ENCODE measurements at regions not wholly inside any gene's neighbourhood (a gene's known extent, or its start where the extent isn't known, plus 50 kb on each side); places are given as distances from the start of the nearest gene placed in this dataset.

DNA sequence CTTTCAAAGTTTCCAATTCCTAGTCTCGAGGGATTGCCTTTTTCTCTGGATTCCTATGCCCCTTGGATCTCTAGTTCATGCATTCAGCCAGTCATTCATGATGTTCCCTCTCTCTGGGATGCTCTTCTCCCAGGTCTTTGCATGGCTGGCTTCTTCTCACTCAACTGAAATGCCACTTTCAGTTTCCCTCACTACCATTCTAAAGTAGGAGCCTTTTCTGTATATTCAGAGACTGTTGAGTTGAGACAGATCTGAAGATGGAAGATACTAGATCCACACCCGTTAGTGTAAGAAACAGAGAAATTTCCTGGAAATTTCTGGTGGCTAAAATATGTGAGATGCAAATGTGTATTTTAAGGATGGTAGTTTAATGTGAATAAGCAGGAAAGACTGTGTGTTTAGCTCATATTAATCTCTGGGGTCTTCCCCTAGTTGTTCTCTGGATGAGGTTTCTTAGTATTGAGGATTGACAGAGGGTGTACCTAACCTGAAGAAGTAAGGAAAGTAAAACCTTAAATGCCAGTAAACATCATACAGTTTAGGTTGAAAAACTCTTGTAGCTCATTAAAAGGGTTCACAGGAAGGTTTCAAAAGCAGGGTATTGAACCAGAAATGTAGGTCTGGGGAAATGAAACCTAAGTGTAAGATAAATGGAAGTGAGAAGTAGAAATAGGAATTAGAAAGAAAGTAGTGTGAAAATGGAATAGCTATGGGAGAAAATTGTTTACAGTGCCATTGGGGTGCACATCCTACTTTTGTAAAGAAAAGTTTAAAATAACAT lies 331.3 kb downstream of the NDFIP2 start:
- no peak for DNase-seq (ENCODE audit: low read depth in 2 of 2)

DNA sequence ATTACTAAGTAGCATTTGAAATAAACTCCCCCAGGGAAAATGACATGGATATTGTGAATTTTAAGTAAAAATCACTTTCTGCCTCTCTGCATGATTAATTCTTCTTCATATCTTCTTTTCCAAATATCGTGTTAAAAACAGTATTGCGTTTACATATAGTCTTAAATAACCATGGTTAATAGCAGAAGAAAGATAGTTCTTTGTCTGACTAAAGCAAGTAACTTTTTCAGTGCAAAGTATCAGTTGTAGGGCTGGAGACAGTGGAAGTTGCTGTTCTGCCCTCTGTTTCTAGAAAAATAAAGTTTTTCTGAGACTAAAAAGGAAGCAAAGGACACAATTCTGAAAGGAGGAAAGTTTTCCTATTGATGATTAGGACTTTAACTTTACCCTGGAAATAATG lies 330.2 kb downstream of the NDFIP2 start:
- no peak for DNase-seq (ENCODE audit: low read depth in 2 of 2)

DNA sequence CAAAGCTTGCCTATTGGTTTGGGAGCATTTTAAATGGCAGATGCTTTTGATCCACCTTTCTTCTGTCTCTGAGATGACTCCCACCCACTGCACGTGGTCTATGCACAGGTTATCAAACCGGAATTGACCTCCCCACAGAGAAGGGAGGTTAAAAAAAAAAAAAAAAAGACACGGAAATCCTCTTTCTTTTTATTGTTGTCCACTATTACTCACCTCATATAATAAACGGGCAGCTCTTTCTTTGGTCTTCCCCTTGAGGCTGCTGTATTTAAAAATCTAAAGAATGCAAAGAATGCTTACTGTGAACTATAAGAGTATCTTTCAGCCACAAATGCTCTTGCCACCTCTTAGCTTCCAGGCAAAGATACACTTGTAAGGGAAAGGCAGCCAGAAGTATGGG lies 329.7 kb downstream of the NDFIP2 start:
- DNase-seq (ENCODE audit: low read depth in 2 of 2): no peak

DNA sequence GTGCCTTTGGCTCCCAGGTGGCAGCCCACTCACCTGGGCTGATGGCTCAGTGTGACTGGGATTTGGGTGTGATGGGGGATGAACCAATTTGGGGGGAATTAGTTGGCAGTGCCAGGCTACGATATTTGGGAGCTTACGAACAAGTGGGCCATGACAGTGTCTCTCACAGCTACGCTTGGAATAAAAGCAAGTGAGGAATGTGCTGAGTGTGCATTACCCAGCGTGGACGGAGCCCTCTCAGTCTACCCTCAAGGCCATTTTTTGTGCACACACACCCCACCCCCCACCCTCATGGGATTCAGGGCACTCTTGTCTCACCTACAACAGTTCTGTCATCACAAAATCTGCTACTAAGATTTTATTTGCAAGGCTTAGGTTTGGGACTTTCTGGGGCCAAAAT lies 329.1 kb downstream of the NDFIP2 start:
- no peak for DNase-seq (ENCODE audit: low read depth in 2 of 2)

DNA sequence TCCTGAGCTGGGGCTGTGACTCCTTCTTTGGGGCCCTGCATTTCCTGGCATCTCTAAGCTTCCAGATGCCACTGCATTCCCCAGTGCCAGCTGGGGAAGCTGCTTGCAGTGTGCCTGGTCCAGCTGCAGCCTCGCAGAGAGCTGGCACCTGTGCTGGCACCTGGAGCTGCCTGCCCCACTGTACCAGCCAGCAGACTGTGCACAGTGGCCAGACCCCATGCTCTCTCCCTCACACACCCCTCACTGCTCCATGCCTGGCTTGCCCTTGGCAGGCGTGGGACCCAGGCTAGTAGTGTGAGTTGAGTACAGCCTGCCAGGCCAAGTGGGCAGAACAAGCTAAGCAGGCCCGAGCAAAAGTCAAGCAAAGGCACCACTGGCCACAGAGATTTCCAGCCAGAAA lies 327.5 kb downstream of the NDFIP2 start:
- no peak for DNase-seq (ENCODE audit: low read depth in 2 of 2)

- no peak for DNase-seq (ENCODE audit: low read depth in 2 of 2)
These were observed 326.6 kb downstream of the NDFIP2 start for GRCh38 chr13:79807554-79807953.

DNA sequence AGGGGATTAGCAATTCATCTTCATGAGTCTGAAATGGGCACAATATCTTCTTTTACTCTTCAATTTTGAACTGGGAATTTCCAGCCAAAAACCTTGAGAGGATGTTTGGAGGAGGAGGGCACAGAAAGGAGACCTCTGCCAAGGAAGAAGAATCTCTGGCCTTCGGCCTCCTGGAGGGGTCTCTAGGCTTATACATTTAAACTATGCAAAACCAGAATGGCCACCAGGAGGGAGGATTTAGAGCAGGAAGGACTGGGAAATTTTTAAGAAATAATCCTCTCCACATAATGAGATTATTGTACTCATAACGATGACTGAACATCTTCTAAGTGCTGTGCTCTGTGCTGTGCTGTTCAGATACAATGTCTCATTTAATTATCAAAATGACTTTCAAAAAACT lies 325.9 kb downstream of the NDFIP2 start:
- DNase-seq (ENCODE audit: low read depth in 2 of 2): no peak

DNA sequence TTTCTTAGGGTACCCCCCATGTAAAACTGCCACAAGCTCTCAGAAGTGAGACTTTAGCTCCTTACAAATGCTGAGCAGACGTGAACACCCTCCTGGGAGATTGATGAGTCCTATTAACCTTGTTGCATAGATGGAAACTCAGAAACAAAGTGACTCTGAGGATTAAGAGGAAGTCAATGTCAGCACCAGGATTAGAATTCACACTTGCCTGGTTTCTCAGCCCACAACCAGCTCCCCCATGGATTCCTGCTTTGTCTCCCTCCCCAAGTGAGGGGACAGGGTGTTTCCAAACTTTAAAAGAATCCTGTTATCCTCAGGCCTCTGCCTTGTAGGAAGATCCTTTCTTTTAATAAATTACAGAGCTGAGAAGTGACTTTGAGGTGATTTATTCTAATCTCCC lies 324.4 kb downstream of the NDFIP2 start:
- no peak for DNase-seq (ENCODE audit: low read depth in 2 of 2)

- no peak for DNase-seq (ENCODE audit: low read depth in 2 of 2)
These were observed 323.0 kb downstream of the NDFIP2 start for GRCh38 chr13:79803989-79804388.

- no peak for DNase-seq (ENCODE audit: low read depth in 2 of 2)
These were observed 322.3 kb downstream of the NDFIP2 start for GRCh38 chr13:79803296-79803695.

GRCh38 chr13:79802389-79803085 lies 321.6 kb downstream of the NDFIP2 start:
- DNase-seq (ENCODE audit: low read depth in 2 of 2): no peak

DNA sequence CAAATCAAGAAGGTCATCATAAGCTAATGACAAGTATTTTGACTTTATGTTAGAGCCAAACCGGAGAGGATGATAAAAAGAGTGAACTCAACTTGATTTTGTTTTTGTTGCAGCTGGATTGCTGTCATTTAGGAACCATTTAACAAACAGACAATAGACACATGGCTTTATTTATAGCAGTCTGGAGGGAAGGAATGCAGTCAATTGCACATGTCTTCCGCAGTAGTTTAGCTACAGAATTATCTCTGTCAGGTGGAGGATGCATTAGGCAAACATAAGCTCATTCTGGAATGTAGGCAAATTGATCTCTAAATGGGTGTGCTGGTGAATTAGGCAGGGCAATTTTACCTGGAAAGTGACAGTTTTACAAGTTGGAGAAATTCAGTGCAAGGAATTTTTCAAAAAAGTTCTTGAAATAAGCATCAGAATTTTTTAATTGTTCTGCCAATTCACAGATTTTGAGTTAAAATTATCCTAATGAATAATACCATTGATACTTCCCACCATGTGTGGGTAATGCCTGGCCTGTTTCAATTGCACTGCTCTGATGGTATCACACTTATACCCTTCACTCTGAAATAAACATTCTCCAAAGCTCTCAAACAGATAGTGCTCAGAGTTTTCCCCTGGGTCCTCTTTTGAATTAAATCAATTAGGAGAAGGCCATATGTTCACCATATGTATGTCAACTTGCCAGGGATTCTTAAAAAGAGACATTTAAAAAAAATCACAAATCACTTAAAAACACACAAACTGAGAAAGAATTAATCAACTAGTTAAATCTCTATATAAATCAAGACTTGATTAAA lies 318.3 kb downstream of the NDFIP2 start:
- DNase-seq (ENCODE audit: low read depth in 2 of 2): no peak

DNA sequence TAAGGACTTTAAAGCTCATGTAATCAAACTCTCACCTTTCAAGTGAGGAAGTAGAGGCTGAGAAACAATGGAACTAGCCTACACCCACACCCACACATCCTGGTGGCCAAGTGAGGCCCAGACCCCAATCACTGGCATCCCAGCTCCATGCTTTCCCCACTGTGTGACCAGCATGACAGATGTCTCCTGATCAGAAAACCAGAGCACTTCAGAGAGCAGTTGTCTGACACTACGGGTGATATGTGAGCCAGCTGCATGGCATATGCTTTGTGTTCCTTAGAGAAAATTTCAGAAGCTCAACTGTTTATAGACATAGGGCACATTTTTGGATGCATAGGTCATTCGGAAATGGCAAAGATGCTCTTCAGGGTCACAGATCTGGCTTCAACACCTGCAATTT lies 315.2 kb downstream of the NDFIP2 start:
- no peak for DNase-seq (ENCODE audit: low read depth in 2 of 2)

DNA sequence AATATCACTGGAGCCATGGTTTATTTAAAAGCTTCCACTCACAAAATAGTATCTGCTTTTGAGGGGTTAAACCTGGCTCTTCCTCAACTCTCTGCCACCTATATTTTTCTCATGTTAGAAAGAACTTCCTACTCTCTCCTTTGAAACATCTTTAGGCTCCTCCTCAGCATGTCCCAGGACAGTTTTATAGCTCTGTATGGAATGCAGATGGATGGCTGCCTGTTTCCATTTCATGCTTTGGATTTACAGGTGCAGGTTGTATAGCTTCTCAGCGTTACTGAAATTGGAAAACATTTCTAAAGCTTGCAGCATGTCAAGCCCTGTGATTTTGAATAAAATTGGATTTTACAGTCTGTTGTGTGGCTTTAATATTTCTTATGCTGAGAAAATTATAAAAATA lies 314.0 kb downstream of the NDFIP2 start:
- no peak for DNase-seq (ENCODE audit: low read depth in 2 of 2)

DNA sequence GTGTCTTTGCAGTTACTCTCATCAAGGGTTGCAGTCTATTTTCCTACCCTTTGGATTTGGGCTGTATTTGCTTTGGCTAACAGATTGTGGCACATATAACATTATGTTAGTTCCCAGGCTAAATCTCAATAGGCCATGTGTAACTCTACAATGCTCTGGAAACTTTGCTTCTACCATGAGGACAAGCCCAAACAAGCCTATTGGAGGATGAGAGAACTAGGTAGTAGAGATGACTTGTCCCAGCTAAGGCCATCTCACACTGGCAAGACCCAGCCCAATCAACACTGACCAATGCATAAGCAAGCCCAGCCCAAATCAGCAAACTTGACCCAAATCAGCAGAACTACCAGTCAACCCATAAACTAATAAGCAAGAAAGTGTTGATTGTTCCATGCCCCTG lies 311.8 kb downstream of the NDFIP2 start:
- no peak for DNase-seq (ENCODE audit: low read depth in 2 of 2)

DNA sequence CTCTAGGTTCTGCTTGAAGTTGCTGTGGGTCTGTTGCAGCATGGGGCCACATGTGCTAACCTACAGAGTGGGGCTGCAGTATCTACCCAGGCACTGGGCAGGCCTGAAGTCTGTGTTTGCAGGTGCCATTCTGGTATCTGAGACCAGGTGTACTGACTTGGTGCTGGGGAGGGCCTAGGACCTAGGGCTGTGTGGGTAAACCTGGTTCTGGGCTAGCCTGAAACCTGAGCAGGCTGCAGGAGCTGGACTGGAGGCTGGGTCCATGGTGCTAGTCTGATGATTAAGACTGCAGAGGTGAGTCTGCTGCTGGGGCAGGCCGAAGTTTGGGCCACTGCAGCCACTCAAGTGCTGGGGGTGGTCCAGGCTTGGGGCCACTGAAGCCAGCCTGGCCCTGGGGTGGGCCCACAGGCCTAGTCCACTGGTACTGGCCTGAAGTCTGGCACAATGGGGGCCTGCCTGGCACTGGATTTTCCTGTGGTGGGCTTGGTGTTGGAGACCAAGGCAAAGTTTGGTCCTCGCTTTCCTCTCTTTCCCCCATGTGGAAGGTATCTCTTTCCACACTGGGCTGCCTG lies 310.6 kb downstream of the NDFIP2 start:
- no peak for DNase-seq (ENCODE audit: low read depth in 2 of 2)

DNA sequence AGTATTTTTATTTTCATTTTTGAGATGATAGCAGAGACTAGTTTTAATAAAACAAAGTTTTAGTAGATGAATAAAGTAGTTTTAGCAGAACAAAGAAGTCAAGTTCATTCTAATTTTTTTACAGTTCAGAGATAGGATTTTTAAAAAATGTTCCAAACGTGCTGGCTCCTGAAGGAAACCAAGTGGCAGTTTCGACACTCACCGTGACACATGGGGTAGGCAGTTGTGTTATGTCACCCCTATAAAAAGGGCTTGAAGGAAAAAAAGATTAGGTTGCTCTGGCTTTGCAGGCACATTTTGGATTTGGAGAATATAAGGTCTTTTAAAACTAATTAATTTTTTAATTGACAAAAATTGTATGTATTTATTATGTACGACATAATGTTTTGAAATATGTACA lies 305.2 kb downstream of the NDFIP2 start:
- no peak for DNase-seq (ENCODE audit: low read depth in 2 of 2)

DNA sequence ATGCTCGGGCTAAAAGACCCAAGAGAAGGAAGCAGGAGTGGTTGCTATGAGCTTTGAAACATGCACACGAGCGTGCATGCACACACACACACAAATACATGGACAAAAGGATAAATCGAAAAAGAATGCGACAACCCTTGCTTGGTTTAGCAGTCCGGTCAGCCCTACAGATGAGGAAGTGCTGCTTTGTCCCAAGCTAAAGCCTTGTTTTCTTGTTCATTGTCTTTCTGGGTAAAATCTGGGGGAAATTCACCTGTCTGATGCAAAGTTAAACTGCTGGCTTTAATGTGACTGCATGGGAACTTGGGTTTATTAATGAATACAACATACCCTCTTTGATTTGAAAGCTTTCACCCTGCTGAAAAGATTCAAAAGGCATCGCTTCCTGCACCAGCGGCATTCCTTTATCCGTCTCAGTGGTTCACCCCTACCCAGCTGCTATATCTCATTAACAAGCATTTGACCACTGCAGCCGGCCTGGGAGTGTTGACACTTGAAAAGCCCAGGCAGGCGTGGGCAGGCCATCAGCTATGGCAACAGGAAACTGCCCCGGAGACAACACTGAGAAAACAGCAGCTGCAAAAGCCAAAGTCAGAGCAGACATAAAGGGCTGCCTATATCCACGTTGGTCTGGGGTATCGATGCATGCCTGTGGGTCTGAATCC lies 301.7 kb downstream of the NDFIP2 start:
- no peak for DNase-seq (ENCODE audit: low read depth in 2 of 2)

DNA sequence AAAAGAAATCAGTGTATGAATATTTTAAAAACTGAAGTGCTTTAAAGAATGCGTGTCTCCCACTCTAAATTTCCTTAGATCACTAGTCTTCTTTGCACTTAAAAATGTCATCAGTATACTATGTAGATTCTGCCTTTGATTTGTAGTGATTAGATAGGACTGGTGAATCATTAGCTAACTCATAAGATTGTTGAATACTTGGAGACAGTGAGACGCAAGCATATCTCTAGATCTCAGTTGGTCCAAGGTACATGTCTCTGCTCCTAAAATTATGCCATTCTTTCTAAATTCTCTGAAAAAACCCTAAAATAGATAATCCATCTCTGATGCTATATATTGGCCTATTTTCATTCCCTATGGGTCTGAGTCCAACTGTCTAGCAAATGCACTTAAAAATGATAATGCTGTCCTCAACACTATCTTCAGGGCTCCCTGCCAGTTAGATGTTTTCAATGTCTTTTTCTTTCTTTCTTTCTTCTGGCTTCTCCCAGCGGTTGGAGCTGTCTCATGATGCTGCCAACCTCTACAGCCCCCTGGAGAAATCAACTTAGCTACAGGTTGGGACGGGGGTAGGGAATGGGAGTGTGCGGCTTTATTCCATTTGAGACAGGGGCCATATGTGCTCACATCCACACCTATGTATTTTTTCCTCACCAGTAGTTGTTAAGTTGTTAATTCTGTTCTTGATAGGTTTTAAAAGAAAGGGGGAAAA lies 301.0 kb downstream of the NDFIP2 start:
- no peak for DNase-seq (ENCODE audit: low read depth in 2 of 2)

GRCh38 chr13:79780240-79780639 lies 299.3 kb downstream of the NDFIP2 start:
- DNase-seq (ENCODE audit: low read depth in 2 of 2): no peak

DNA sequence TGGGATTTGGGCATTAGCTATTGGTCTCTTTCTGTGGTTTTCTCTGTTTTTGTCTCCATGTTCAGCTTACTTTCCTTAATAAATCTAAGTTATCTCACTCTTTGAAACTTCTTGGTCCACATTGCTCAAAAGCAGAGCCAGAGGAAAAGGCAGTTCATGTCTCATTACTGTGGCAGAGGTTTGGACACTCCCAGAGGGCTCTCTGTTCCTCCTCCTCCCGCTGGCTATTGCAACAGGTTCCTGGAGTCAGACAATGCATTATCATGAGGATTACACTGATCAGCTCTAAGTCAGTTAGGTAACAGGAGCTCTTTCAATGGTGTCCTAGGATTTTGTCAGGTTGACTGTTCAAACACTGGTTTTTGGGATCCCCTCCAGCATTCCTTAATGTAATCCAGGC lies 298.8 kb downstream of the NDFIP2 start:
- DNase-seq (ENCODE audit: low read depth in 2 of 2): no peak

Measured in stimulated activated CD8-positive, alpha-beta memory T cell treated with anti-CD3 and anti-CD28 coated beads, Interleukin-7, amount 100 ng/mL, for 4 hours (primary cell).